Mesendoderm (in vitro differentiated cells): ENCODE measurements at regions not wholly inside any gene's neighbourhood (a gene's known extent, or its start where the extent isn't known, plus 50 kb on each side); places are given as distances from the start of the nearest gene placed in this dataset.
A peak's percentile ranks its signal among the peaks of the same experiment; 100 is the strongest.
"Not testable (repeated sequence)": the region's sequence is repeated elsewhere in the genome, so short reads cannot be mapped to it uniquely, and the experiment has no call there.

Experiments
- DNase-seq: peaks from one replicate; pipeline ENCODE4 v3.0.0; 2013
- H2AK5ac ChIP-seq: 2 replicates; pipeline ENCODE4 v1.6.1; 2013; ENCODE audit warnings: low read length, inconsistent platforms
- H2BK120ac ChIP-seq: 2 replicates; pipeline ENCODE4 v1.6.1; 2013; ENCODE audit warnings: low read depth, mild to moderate bottlenecking, low read length, moderate library complexity, mixed read lengths
- H2BK15ac ChIP-seq: replicated peaks from 2 replicates; pipeline ENCODE4 v1.6.1; 2013; ENCODE audit warnings: low read depth, mild to moderate bottlenecking, moderate library complexity
- H2BK5ac ChIP-seq: 2 replicates; pipeline ENCODE4 v1.6.1; 2013; ENCODE audit warnings: low read length, inconsistent platforms
- H3K18ac ChIP-seq: 2 replicates; pipeline ENCODE4 v1.6.1; 2013; ENCODE audit warnings: mild to moderate bottlenecking, low read length, mixed read lengths
- H3K23ac ChIP-seq: one replicate; pipeline ENCODE4 v1.6.1; 2013; ENCODE audit warnings: low read length
- H3K27ac ChIP-seq: 2 replicates; pipeline ENCODE4 v1.5.1; 2013; ENCODE audit warnings: low read depth, mild to moderate bottlenecking, inconsistent platforms, low read length, moderate library complexity
- H3K27me3 ChIP-seq: 2 replicates; pipeline ENCODE4 v1.6.1; 2013; ENCODE audit warnings: low read length, control low read depth, mild to moderate bottlenecking, inconsistent platforms; ENCODE audit not compliant: insufficient read depth, poor library complexity
- H3K36me3 ChIP-seq: 2 replicates; pipeline ENCODE4 v1.6.1; 2013; ENCODE audit warnings: low read length, inconsistent platforms; ENCODE audit not compliant: control insufficient read depth, insufficient read depth
- H3K4ac ChIP-seq: one replicate; pipeline ENCODE4 v1.6.1; 2013; ENCODE audit warnings: low read depth, mild to moderate bottlenecking, low read length, moderate library complexity
- H3K4me1 ChIP-seq: 2 replicates; pipeline ENCODE4 v1.6.1; 2013; ENCODE audit warnings: low read depth, low read length, inconsistent platforms; ENCODE audit not compliant: control insufficient read depth
- H3K4me2 ChIP-seq: 2 replicates; pipeline ENCODE4 v1.6.1; 2013; ENCODE audit warnings: low read length
- H3K4me3 ChIP-seq: 2 replicates; pipeline ENCODE4 v1.5.1; 2013; ENCODE audit warnings: mild to moderate bottlenecking, low read length
- H3K56ac ChIP-seq: one replicate; pipeline ENCODE4 v1.6.1; 2013; ENCODE audit warnings: low read length
- H3K79me1 ChIP-seq: 2 replicates; pipeline ENCODE4 v1.6.1; 2013; ENCODE audit warnings: low read length, inconsistent platforms
- H3K79me2 ChIP-seq: 2 replicates; pipeline ENCODE4 v1.6.1; 2013; ENCODE audit warnings: mild to moderate bottlenecking, low read length; ENCODE audit not compliant: control insufficient read depth, insufficient read depth
- H3K9ac ChIP-seq: 2 replicates; pipeline ENCODE4 v1.6.1; 2013; ENCODE audit warnings: low read length, inconsistent platforms
- H4K5ac ChIP-seq: one replicate; pipeline ENCODE4 v1.6.1; 2013; ENCODE audit warnings: low read length
- H4K8ac ChIP-seq: one replicate; pipeline ENCODE4 v1.6.1; 2013; ENCODE audit warnings: low read depth, mild to moderate bottlenecking, control low read depth, low read length, moderate library complexity
- WGBS: extraction: QIAGEN DNeasy Blood & Tissue Kit; methylation state at CpG from one replicate; pipeline ENCODE4 v1.1.7; 2013; ENCODE audit warnings: low lambda C conversion rate, missing lambda C conversion rate; ENCODE audit not compliant: insufficient coverage; ENCODE audit errors: extremely low coverage; 5-methylcytosine and 5-hydroxymethylcytosine counted together

- H3K27ac ChIP-seq, H3K79me1 ChIP-seq: not testable (repeated sequence)
- no CpG with 5 or more reads among the region's 6 CpGs for WGBS
These were observed 84.3 kb upstream of the ATF7IP2 start for GRCh38 chr16:10301547-10301946.

GRCh38 chr16:10305912-10306311 lies 79.9 kb upstream of the ATF7IP2 start:
- no peak overlapping the region for H3K56ac ChIP-seq
- H3K36me3 ChIP-seq, result no peaks in the 10 kb centered on the region
- no peak for DNase-seq
- no peak overlapping the region for H3K18ac ChIP-seq
- WGBS, result no CpG with 5 or more reads among the region's 4 CpGs
- no peaks in the 10 kb centered on the region for H3K79me2 ChIP-seq
- no peak overlapping the region for H2BK15ac ChIP-seq
- no peak overlapping the region for H4K5ac ChIP-seq
- no peak overlapping the region for H4K8ac ChIP-seq
- no peaks in the 10 kb centered on the region for H3K4me1 ChIP-seq
- no peaks in the 10 kb centered on the region for H3K27me3 ChIP-seq
- no peak overlapping the region for H3K4me3 ChIP-seq
- no peak overlapping the region for H3K27ac ChIP-seq
- H3K23ac ChIP-seq, result no peak overlapping the region
- no peaks in the 10 kb centered on the region for H3K79me1 ChIP-seq
- no peak overlapping the region for H2BK5ac ChIP-seq
- H3K9ac ChIP-seq, result no peak overlapping the region
- H3K4ac ChIP-seq, result no peak overlapping the region
- no peak overlapping the region for H2BK120ac ChIP-seq
- no peak overlapping the region for H3K4me2 ChIP-seq
- no peak overlapping the region for H2AK5ac ChIP-seq

More at GRCh38 chr16:10301547-10301946, 84.3 kb upstream of the ATF7IP2 start:
- H3K36me3 ChIP-seq, H3K9ac ChIP-seq, H2AK5ac ChIP-seq, H4K5ac ChIP-seq, H3K4me1 ChIP-seq, H2BK120ac ChIP-seq, H2BK15ac ChIP-seq, H2BK5ac ChIP-seq, H4K8ac ChIP-seq, H3K18ac ChIP-seq, H3K4me2 ChIP-seq, H3K4me3 ChIP-seq, H3K79me2 ChIP-seq, DNase-seq, H3K23ac ChIP-seq, H3K4ac ChIP-seq, H3K56ac ChIP-seq, H3K27me3 ChIP-seq: not testable (repeated sequence)

- no peak overlapping the region for H3K18ac ChIP-seq
- no CpG with 5 or more reads among the region's 15 CpGs for WGBS
These were observed 77.3 kb upstream of the ATF7IP2 start for GRCh38 chr16:10308305-10309193.

GRCh38 chr16:10309271-10309932 lies 76.5 kb upstream of the ATF7IP2 start:
- H4K8ac ChIP-seq, result peak overlapping the region; percentile 39
- no peak overlapping the region for H3K27ac ChIP-seq
- no peaks in the 10 kb centered on the region for H3K79me2 ChIP-seq
- no peak overlapping the region for H3K23ac ChIP-seq
- H3K18ac ChIP-seq, result no peak overlapping the region
- H3K4me3 ChIP-seq, result no peak overlapping the region
- no peak overlapping the region for H3K9ac ChIP-seq
- no peak overlapping the region for H3K4me2 ChIP-seq
- H3K4me1 ChIP-seq, result no peaks in the 10 kb centered on the region
- H3K27me3 ChIP-seq, result no peaks in the 10 kb centered on the region
- no peaks in the 10 kb centered on the region for H3K36me3 ChIP-seq
- H2BK15ac ChIP-seq, result no peak overlapping the region
- no CpG with 5 or more reads among the region's 11 CpGs for WGBS
- no peak overlapping the region for H3K56ac ChIP-seq
- H2BK5ac ChIP-seq, result no peak overlapping the region
- DNase-seq, result no peak
- H2AK5ac ChIP-seq, result no peak overlapping the region
- H2BK120ac ChIP-seq, result no peak overlapping the region
- H3K4ac ChIP-seq, result no peak overlapping the region
- H4K5ac ChIP-seq, result no peak overlapping the region
- no peaks in the 10 kb centered on the region for H3K79me1 ChIP-seq

More at GRCh38 chr16:10308305-10309193, 77.3 kb upstream of the ATF7IP2 start:
- Histone ChIP-seq H3K79me1 (no peaks in the 10 kb centered on the region), H4K8ac (no peak overlapping the region), H3K27me3 (no peaks in the 10 kb centered on the region), H3K56ac (no peak overlapping the region), H2BK5ac (no peak overlapping the region), H3K36me3 (no peaks in the 10 kb centered on the region), H3K27ac (no peak overlapping the region), H4K5ac (no peak overlapping the region), H2AK5ac (no peak overlapping the region), H2BK120ac (no peak overlapping the region), H3K4me1 (no peaks in the 10 kb centered on the region), H3K4me2 (no peak overlapping the region), H2BK15ac (no peak overlapping the region), H3K4ac (no peak overlapping the region), H3K79me2 (no peaks in the 10 kb centered on the region), H3K9ac (no peak overlapping the region), H3K4me3 (no peak overlapping the region), H3K23ac (no peak overlapping the region)
- DNase-seq, result no peak

GRCh38 chr16:10312008-10312407 lies 73.9 kb upstream of the ATF7IP2 start:
- WGBS, result no CpG with 5 or more reads among the region's 5 CpGs
- Histone ChIP-seq H2BK120ac (no peak overlapping the region), H3K4me2 (no peak overlapping the region), H3K18ac (no peak overlapping the region), H3K4me3 (no peak overlapping the region), H2AK5ac (no peak overlapping the region), H4K8ac (no peak overlapping the region), H3K4ac (no peak overlapping the region), H3K36me3 (no peaks in the 10 kb centered on the region), H3K27me3 (no peaks in the 10 kb centered on the region), H2BK5ac (no peak overlapping the region), H3K79me2 (no peaks in the 10 kb centered on the region), H3K56ac (no peak overlapping the region), H3K79me1 (no peaks in the 10 kb centered on the region), H3K23ac (no peak overlapping the region), H4K5ac (no peak overlapping the region), H3K9ac (no peak overlapping the region), H3K4me1 (no peaks in the 10 kb centered on the region), H2BK15ac (no peak overlapping the region), H3K27ac (no peak overlapping the region)
- DNase-seq, result no peak
